C4-2B (cell line): ENCODE measurements at regions not wholly inside any gene's neighbourhood (a gene's known extent, or its start where the extent isn't known, plus 50 kb on each side); places are given as distances from the start of the nearest gene placed in this dataset.

Source experiments
- CTCF ChIP-seq: fragments of 450-650 bp; conservative IDR thresholded peaks from 2 replicates; pipeline ENCODE4 v1.5.1; 2017; ENCODE audit warnings: mild to moderate bottlenecking
- ZFX ChIP-seq: fragments of 450-650 bp; IDR thresholded peaks from 2 replicates; pipeline ENCODE4 v1.6.1; 2017

DNA sequence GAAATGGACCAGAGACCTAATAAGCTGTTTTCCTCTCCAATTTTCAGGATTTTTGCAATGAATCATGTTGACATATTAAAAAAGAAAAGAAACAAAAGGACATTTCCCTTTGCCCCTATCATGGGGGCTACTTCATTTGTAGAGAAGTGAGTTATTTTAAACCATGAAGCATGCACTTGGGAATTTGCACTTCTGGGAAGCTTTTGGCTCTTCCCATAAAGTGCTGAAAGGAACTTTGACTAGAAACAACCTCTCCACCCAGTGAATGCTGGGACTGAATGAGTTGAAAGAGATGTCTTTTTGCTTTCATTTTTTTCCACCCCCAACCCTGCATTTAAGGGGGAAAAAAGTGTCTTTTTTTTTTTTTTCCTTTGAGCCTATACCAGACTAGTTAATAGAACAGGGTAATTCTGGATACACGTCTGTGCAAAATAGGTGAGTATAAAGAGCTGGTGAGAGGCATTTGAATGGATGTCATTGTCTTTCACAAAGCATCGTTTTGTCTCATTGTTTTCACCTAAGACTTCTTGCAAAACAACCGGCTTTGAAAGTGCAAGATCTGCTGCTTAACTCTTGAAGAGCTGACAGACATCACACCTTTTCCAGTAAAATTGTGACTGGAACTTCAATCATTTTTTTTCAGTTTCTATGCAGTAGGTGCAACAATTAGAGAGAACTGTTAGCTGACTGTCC is 138.7 kb upstream of the BACH2 start:
- no peak for TF ChIP-seq CTCF
- no peak for TF ChIP-seq ZFX
